Vagina (tissue), 2 donors: ENCODE measurements at regions not wholly inside any gene's neighbourhood (a gene's known extent, or its start where the extent isn't known, plus 50 kb on each side); places are given as distances from the start of the nearest gene placed in this dataset.

Experiments
- DNase-seq, 2 donors: peaks; one replicate each; pipeline ENCODE4 v3.0.0-alpha.2; 2017; ENCODE audit errors: extremely low spot score in 2 of 2
- H3K27ac ChIP-seq: fragments of 200-600 bp; sonication (generic); one replicate; pipeline ENCODE4 v1.5.1; 2019
- H3K27me3 ChIP-seq: fragments of 200-600 bp; sonication (generic); one replicate; pipeline ENCODE4 v1.5.1; 2019
- H3K36me3 ChIP-seq, 2 donors: fragments of 200-600 bp; sonication (generic); one replicate each; pipeline ENCODE4 v1.5.1; 2017 to 2019
- H3K4me1 ChIP-seq: fragments of 200-600 bp; sonication (generic); one replicate; pipeline ENCODE4 v1.5.1; 2019
- H3K4me3 ChIP-seq, 2 donors: fragments of 200-600 bp; sonication (generic); 1 replicate in 1 of 2; 2 replicates in 1 of 2; pipeline ENCODE4 v1.5.1; 2016 to 2019
- H3K9me3 ChIP-seq: fragments of 200-600 bp; sonication (generic); one replicate; pipeline ENCODE4 v1.5.1; 2019
- POLR2A ChIP-seq, 2 donors: fragments of 450-650 bp; IDR thresholded peaks; one replicate each; pipeline ENCODE4 v1.6.1; 2017; ENCODE audit warnings: antibody characterized with exemption in 2 of 2, mild to moderate bottlenecking in 2 of 2, moderate library complexity in 2 of 2
- POLR2AphosphoS5 ChIP-seq, 2 donors: sonication (generic); formaldehyde crosslinking; IDR thresholded peaks; one replicate each; pipeline ENCODE4 v1.9.0; 2017; ENCODE audit warnings: antibody characterized with exemption in 2 of 2, mild to moderate bottlenecking in 2 of 2, low read depth in 1 of 2; ENCODE audit not compliant: insufficient read depth in 1 of 2
- intact Hi-C: fragments of 100-400 bp; cut with DNase I; formaldehyde crosslinking; loops from one replicate; pipeline ENCODE4 v1.15.1; 2023
- TF ChIP-seq, protein P1 (sequence below), 3 experiments: fragments of 450-650 bp in 2 of 3; fragments of 200-600 bp in 1 of 3; sonication (generic) in 1 of 3; IDR thresholded peaks; one replicate each; pipeline ENCODE4 v1.5.1; 2017 to 2019; ENCODE audit warnings: antibody characterized with exemption in 3 of 3, mild to moderate bottlenecking in 2 of 3, moderate library complexity in 2 of 3

DNA sequence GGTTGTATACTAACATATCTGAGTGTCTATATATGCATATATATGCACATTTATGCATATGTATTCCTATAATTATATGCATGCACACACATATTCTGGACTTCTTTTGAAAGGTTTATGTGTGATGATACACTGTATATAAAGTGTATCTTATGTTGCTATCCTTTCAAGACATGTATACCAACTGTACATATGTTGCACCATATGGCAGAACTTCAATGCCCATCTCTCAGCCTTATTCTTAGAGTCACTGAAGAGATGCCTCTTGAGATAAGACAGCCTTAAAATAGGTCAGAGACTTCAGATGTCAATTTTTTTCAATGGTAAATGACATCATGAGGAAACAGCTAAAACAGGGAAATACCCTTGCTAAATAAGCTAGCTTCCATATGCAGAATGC is 461.4 kb downstream of the SPATA31D1 start:
- Histone ChIP-seq H3K27me3 (no peaks in the 10 kb centered on the region), H3K36me3 (no peaks in the 10 kb centered on the region), H3K4me3 (no peak overlapping the region), H3K9me3 (no peaks in the 10 kb centered on the region), H3K27ac (no peak overlapping the region), H3K4me1 (no peaks in the 10 kb centered on the region)
- TF ChIP-seq POLR2AphosphoS5 (IDR thresholded peaks at IDR 0.05; ENCODE audit: insufficient read depth in 1 of 2, low read depth in 1 of 2): no peak
- TF ChIP-seq POLR2A (IDR thresholded peaks at IDR 0.05): no peak
- TF ChIP-seq, protein P1, sequence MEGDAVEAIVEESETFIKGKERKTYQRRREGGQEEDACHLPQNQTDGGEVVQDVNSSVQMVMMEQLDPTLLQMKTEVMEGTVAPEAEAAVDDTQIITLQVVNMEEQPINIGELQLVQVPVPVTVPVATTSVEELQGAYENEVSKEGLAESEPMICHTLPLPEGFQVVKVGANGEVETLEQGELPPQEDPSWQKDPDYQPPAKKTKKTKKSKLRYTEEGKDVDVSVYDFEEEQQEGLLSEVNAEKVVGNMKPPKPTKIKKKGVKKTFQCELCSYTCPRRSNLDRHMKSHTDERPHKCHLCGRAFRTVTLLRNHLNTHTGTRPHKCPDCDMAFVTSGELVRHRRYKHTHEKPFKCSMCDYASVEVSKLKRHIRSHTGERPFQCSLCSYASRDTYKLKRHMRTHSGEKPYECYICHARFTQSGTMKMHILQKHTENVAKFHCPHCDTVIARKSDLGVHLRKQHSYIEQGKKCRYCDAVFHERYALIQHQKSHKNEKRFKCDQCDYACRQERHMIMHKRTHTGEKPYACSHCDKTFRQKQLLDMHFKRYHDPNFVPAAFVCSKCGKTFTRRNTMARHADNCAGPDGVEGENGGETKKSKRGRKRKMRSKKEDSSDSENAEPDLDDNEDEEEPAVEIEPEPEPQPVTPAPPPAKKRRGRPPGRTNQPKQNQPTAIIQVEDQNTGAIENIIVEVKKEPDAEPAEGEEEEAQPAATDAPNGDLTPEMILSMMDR (IDR thresholded peaks at IDR 0.05): no peak
- DNase-seq: no peak
- intact Hi-C loops: no loop called here

DNA sequence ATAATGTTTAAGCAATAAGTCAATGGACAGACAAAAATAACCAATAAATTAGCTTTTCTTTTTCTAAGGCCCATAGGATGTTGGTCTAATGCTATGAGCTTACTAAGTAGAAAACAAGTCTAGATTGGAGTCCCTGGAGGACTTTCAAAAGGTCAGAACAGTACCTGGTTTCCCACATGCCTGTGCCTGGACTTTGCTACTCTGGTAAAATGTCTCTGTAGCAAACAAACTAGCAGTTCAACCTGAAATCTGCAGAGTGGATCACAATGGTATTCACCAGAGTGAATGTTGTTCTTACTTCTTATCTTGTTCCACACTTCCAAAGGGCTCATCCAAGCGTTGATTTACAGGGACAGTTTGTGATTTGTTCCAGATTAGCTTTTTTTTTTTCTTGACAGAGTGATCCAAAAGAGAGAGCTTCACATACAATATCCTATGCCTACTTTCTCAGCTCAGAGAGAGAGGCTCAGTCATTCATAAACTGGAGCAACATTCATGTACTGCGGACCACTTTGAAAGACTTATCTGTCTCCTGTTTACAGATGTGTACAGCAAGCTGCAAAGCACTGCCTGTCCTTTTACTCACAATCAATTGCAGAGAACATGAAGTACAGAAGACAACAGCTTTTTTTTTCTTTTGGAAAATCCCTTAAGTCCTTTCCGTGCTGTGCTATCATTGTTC is 466.1 kb downstream of the SPATA31D1 start:
- H3K9me3 ChIP-seq: no peaks in the 10 kb centered on the region
- intact Hi-C loops: no loop called here
- no peaks in the 10 kb centered on the region for H3K4me1 ChIP-seq
- TF ChIP-seq POLR2AphosphoS5 (IDR thresholded peaks at IDR 0.05; ENCODE audit: insufficient read depth in 1 of 2, low read depth in 1 of 2) (no peak), POLR2A (IDR thresholded peaks at IDR 0.05) (no peak)
- TF ChIP-seq, protein P1 (IDR thresholded peaks at IDR 0.05): no peak
- no peaks in the 10 kb centered on the region for H3K36me3 ChIP-seq
- H3K27ac ChIP-seq: no peak overlapping the region
- no peak for DNase-seq
- no peaks in the 10 kb centered on the region for H3K27me3 ChIP-seq
- H3K4me3 ChIP-seq: no peak overlapping the region

DNA sequence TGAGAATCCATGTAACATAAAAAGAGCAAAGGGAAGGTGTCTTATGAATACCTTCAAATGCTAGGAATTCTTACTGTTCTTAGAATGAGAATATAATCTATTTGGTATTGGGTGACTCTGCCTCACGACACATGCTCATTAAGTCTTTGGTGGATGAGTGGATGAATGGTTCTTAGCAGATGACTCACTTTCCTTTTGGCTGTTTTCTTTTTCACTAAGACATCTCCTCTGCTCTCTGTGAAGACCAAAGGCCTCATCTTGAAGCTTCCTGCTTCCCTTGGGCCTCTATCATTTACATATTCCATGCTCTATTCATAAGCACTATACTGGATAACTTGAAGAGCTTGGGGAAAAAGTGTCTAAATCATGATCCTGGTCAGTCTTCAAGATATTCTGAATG is 468.1 kb downstream of the SPATA31D1 start:
- Histone ChIP-seq H3K4me3 (no peak overlapping the region), H3K36me3 (no peaks in the 10 kb centered on the region), H3K4me1 (no peaks in the 10 kb centered on the region), H3K27ac (no peak overlapping the region), H3K9me3 (no peaks in the 10 kb centered on the region), H3K27me3 (no peaks in the 10 kb centered on the region)
- intact Hi-C loops: no loop called here
- DNase-seq: no peak
- TF ChIP-seq POLR2AphosphoS5 (IDR thresholded peaks at IDR 0.05; ENCODE audit: insufficient read depth in 1 of 2, low read depth in 1 of 2) (no peak), POLR2A (IDR thresholded peaks at IDR 0.05) (no peak)
- TF ChIP-seq, protein P1 (IDR thresholded peaks at IDR 0.05): no peak

DNA sequence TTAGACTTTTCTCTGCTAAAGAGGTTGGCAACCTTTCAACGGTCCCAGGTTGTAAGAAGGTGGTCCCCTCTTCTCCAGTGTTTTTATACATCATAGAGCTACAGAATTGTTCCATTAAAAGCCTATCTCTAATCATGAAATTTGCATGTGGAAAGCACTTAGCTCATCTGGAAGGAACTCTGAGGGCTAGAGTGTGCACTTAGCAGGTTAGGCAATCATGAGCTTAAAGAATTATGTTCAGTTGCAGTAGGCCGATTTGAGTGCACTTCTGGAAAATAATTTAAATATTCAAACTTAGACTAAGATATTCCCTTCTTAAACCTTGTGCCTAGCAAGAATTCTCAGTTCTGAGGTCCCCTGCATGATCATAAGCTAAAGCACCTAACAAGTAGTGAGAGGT is 468.7 kb downstream of the SPATA31D1 start:
- no peak for DNase-seq
- H3K4me1 ChIP-seq: no peaks in the 10 kb centered on the region
- H3K4me3 ChIP-seq: no peak overlapping the region
- no peaks in the 10 kb centered on the region for H3K9me3 ChIP-seq
- no peak overlapping the region for H3K27ac ChIP-seq
- no peaks in the 10 kb centered on the region for H3K27me3 ChIP-seq
- TF ChIP-seq, protein P1 (IDR thresholded peaks at IDR 0.05): no peak
- intact Hi-C loops: no loop called here
- H3K36me3 ChIP-seq: no peaks in the 10 kb centered on the region

DNA sequence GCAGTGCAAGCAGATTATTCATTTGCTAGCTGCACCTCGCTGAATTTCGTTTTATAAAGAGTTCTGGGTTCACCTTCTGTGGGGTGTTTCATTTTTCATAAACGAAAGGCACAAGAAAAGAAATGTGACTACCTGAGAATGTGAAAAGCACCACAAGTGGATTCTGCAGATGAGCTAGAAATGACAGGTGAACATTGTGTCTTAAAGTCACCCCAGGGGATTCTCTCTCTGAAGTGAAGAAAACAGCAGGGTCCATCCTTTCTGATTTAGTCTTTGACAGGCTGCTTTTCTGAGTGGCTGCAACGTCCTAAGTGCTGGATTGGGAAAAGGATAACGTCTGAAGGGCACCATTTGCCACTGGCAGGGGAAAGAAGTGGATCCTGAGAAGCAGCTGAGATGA is 469.3 kb downstream of the SPATA31D1 start:
- Histone ChIP-seq H3K36me3 (no peaks in the 10 kb centered on the region), H3K4me3 (no peak overlapping the region), H3K4me1 (no peaks in the 10 kb centered on the region), H3K27ac (no peak overlapping the region), H3K9me3 (no peaks in the 10 kb centered on the region), H3K27me3 (no peaks in the 10 kb centered on the region)
- intact Hi-C loops: no loop called here
- no peak for DNase-seq
- no peak for TF ChIP-seq POLR2AphosphoS5 (IDR thresholded peaks at IDR 0.05; ENCODE audit: insufficient read depth in 1 of 2, low read depth in 1 of 2)
- TF ChIP-seq, protein P1 (IDR thresholded peaks at IDR 0.05): no peak
- TF ChIP-seq POLR2A (IDR thresholded peaks at IDR 0.05): no peak
